ENCODE measurements at regions not wholly inside any gene's neighbourhood (a gene's known extent, or its start where the extent isn't known, plus 50 kb on each side); places are given as distances from the start of the nearest gene placed in this dataset.

DNA sequence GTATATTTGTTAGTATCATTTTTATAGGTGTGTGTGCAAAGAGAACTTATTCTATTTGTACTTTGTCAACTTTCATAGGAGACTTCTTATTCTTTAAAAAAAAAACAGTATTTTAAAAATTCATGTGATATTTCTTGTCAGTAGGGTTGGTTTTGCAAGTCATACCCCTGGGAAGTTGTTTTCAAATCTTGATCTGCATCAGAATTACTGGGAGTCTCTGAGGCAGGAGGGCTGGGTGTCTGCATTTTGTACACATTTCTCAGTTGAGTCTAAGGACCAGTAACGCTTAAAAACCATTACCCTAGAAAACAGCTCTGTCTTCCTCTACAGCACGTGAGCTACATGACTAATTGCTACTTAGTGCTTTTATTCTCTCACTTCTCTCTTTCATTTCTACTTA lies 76.0 kb upstream of the CTTNBP2NL start:
- DNase-seq: no peak

DNA sequence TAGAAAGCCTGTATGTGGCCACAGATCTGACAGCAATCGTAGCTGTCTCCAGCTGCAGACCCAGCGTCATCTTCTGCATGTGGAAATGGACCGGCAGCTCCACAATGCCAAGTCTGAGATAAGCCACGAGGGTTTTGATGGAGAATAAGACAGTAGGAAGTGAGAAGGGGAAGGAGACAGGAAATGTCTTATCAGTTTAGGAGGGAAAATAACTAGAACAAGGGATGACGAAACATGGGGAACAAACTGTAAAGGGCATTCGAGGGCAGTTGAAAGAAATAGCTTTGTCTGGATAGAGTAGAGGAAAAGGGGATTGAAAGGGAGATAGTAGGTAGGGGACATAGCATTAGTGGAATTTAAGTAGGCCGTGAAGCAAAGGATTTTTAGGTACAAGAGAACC lies 74.0 kb upstream of the CTTNBP2NL start:
- no peak for DNase-seq

DNA sequence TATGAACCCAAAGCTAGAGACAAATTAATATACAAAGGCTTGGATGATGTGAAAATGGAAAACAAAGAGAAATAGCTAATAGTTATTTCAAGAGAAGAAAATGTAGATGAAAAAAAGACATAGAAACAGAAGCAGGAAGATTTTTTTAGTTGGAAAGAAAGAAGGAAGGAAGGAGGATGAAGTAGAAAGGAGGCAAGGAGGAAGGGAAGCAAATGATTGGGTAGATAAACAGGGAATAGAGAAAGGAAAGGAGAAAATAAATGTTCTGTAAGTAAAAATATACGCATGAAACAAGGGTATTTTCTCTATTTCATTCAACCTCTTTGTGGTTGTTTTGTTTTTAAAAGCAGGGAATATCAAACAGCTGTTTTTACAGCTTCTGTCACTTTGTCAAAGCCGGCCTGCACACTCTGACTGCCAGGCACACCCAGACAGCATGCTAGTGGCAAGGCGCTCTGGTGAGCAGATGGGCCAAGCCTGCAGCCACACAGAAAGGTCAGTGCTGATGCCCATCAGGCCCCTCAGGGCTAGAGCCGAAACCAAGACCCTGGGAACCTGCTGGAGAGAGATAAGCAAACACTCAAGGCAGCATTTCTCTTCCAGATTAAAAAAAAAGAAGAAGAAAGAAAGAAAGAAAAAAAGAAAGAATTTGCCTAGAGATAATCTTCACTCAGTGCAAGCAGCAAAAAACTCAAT lies 72.9 kb upstream of the CTTNBP2NL start:
- DNase-seq: no peak

DNA sequence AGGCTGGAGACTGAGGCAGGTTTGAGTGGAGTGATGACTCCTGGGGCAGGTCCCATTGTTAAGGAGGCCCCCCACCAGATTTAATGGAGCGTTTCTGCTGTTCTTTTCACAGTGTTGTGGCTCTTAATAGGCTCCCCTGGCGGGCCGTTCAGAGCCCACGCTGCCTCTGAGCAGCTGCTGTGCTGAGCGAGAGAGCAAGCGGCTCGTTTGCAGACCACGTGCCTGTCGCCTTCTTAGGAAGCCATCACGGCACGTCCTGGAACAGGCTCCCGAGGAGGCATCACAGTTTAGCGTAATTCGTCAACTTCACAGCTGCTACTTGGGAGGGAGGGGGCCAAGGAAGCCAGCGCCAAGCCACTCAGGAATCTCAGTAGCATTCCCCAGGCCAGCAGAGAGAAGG lies 70.5 kb upstream of the CTTNBP2NL start:
- peak; percentile 56 for DNase-seq

DNA sequence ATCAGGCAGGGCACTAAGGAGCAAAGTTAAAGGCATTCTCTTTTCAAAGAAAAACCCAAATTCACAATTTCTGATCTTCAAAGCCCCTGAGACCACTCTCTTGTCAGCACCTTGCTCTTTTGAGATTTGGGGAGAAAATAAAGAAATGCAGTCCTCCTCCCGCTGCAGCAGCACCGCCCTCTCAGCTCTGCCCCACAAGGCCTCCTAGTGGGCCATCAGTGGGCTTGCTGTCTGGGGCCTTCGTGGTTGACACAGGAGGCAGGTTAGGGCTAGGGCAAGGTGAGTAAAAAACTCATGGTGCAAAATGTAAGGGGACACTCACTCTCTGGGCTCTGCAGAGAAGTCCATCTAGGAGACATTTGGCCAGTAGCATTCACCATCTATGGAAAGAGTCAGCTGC lies 67.4 kb upstream of the CTTNBP2NL start:
- DNase-seq: no peak

DNA sequence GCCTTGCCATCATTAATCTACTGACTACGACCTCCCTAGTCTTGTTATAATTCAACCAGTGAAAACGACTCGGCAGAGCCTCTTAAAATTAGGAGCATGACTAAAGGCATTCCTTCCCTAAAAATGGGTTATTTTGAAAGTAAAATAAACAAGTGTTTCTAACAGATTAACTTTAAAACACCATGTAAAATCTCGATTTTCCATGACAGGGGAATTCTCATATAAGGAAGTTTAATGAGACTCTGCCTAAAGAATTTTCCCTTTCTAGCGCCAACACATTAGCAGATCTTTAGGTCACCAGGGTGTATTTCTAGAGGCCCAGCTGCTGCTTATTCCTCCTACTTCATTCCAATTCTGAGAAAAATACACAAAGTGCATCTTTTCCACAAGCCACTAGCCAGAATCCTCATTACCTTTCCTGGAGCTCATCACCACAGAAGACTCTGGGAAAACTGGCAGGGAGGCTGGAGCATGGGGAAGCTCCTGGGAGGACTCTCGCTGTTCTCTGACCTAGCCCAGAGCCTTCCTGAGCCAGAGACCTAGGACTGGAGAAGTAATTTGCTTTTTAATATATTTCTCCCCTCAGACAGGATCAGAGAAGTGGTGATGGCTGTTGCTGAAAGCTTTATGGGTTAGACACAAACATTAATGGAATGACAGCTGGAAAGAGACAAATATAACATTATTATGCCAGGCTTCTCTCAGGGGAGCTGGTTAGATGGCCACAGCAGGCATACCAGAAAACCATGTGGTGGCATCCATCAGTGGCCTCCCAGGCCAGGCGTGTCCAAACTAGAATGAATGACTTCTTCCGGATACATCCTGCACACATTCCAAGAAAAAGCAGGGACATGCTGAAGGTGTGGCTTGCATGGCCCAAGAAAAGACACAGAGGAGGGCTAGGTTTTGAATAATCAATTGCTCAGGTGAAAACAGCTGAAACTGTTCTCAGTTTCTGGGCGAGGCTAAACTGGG lies 63.6 kb upstream of the CTTNBP2NL start:
- DNase-seq: peak; percentile 59

DNA sequence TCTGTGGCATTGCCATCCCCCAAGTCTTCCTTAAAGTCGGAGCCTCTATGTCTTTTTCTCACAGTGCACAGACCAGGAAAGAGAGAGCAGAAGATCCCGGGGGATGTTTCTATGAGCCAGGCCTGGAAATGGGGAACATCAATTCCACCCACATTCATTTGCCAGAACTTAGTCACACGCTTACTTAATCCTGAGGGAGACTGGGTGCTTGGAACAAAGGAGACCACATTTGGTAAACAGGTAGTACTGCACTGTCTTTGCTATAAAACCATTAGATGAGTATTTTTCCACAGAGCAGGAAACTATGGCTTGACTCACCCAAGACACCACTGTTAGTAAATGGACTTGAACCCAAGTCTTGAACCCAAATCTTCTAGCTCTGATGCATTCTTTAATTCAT lies 60.7 kb upstream of the CTTNBP2NL start:
- DNase-seq: no peak

DNA sequence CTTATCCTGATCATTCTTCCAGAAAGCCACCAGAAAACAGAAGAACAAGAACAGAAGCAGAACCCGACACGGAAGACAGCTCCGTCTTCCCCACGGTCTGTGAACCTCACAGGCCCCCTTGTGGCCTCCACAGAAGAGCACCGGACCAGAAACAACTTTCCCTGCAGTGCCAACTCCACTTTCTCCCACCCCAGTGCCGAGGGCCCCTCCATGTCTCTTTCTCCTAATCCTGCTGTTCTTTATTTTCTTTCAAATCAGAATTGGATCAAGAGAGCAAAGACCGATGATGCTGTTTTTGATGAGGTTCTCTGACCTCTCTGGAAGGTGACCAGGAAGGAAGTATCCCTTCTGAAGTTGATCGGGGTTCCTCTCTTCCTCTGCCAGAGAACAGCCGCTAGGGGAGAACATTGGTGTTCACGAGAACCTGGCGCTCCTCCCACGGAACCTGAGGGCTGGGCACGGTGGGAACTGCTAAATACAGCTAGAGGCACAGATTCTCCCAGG lies 58.9 kb upstream of the CTTNBP2NL start:
- DNase-seq: no peak

DNA sequence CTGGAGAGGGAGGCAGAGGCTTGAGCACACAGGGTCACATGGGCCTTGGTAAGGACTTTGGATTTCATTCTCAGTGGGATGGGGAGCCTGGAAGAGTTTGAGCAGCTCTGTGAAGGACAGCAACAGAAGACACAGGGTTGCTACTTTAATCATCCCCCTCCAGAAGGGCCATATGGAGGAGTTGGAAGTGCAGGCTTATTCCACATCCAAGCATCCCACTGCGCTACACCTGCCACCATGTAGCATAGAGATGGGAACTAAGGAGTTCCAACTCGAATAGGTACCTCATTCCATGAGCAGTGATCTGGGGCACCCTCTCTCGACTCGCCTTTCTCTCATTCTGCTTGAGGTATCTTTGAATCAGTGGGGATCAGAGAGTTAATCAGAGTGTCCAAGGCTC lies 54.0 kb upstream of the CTTNBP2NL start:
- DNase-seq: no peak

DNA sequence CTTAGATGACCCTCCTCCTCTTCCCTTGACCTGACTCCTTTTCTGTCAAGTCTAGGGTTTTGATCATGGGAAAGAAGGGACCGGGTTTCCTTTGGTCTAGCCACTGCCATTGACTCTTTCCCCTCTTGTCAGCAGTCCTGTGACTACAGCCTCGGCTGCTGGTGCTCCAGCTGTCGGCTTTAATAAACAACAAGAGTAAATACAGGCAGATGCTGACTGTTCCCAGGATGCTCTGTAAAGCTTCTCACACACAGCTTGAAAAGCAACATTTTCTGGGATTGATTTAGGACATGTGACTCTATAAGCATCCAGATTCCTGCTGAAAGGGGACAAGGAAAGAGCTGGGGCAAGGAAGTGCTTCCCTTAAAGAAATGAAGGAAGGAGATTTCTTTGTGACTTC lies 53.5 kb upstream of the CTTNBP2NL start:
- no peak for DNase-seq

DNA sequence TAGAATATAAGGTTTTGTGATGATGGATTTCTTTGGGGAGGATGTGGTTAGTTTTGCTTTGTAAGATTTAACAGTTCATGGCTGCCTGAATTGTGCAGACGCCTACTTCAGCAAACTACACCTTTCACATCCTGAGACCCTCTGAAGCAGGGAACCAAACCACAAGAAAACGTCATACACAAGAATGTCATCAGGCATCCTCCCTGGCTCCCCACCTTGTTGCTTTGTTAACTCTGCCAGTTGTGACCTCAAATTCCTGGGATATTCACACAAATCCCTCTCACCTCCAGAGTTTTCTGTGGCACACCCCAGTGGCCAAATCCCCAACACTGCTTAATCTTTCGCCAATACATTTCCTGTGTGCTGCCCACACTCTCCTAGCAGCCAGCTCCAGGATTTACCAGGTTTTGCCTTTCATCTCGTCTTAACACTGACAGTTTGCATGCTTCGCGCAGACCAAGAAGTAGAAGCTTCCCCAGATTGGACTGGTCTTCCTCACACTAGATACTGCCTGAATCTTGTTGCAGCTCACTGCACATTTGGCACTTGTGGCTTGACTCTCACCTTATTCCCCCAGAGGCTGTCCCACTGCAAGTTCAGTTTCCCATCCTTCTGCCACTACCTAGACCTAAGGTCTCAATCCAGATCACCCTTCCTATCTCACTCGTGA lies 51.1 kb upstream of the CTTNBP2NL start:
- DNase-seq: no peak
